ENCODE measurements at regions not wholly inside any gene's neighbourhood (a gene's known extent, or its start where the extent isn't known, plus 50 kb on each side); places are given as distances from the start of the nearest gene placed in this dataset.

DNA sequence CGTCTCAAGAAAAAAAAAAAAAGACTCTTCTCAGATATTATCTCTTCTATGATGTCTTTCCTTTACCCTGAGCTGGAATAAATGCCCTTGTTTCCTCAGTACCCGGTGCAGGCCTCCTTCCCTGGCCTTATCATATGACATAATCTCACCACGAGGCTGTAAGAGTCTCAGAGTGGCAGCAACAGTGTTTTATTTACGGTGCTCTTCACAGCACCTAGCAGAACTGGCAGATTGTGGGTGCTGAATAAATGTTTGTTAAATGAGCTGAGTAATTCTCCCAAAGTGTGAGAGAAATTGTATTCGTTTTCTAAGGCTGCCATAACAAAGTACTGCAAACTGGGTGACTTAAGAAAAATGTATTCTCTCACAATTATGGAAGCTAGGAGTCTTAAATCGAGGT lies 82.8 kb upstream of the CD28 start:
- TF ChIP-seq, protein P1, sequence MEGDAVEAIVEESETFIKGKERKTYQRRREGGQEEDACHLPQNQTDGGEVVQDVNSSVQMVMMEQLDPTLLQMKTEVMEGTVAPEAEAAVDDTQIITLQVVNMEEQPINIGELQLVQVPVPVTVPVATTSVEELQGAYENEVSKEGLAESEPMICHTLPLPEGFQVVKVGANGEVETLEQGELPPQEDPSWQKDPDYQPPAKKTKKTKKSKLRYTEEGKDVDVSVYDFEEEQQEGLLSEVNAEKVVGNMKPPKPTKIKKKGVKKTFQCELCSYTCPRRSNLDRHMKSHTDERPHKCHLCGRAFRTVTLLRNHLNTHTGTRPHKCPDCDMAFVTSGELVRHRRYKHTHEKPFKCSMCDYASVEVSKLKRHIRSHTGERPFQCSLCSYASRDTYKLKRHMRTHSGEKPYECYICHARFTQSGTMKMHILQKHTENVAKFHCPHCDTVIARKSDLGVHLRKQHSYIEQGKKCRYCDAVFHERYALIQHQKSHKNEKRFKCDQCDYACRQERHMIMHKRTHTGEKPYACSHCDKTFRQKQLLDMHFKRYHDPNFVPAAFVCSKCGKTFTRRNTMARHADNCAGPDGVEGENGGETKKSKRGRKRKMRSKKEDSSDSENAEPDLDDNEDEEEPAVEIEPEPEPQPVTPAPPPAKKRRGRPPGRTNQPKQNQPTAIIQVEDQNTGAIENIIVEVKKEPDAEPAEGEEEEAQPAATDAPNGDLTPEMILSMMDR (IDR thresholded peaks at IDR 0.05), result no peak
- TF ChIP-seq POLR2A (IDR thresholded peaks at IDR 0.05), result no peak

Measured in lower leg skin (tissue), 3 donors.